GM12872 (cell line): ENCODE measurements at regions not wholly inside any gene's neighbourhood (a gene's known extent, or its start where the extent isn't known, plus 50 kb on each side); places are given as distances from the start of the nearest gene placed in this dataset.

Source experiments
- CTCF ChIP-seq: IDR thresholded peaks from 3 replicates; pipeline ENCODE4 v1.5.1; 2011; ENCODE audit warnings: low read depth, mild to moderate bottlenecking, low read length, moderate library complexity; ENCODE audit not compliant: insufficient read depth

DNA sequence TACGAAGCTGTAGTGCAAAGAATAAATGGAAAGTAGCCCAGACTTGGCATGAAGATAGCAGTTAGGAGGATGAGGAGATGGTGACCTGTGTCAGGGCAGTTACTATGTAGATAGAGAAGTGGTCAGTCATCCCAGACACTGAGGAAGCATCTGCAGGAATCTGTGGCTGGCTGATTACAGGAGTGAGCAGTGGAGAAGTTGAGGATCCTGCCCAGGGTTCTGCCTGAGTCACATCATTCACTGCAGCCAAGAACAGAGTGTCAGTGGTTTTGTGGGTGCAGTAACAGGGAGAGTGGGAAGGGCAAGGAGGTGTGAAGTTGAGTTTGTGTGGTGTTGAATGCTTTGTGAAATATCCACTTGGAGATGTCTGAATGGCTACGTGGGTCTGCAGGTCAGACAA lies 676.4 kb upstream of the NRP1 start:
- no peak for TF ChIP-seq CTCF

DNA sequence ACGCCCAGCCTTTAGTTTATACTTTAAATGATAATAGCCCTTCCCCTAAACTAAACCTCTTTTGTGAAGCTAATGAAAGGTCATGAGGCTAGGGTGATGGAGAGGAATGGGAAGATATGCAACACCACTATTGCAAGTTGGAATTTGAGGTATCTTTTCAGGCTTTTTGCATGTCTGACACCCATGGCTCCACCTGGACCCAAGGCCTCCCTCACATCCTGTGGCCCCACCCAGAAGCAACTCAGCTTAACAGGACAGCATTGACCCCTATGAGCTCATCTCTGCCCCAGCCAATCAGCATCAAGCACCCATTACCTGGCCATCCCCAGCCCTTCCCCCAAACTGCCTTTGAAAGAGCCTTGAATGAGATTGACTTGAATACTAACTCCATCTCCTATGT lies 674.2 kb upstream of the NRP1 start:
- TF ChIP-seq CTCF: no peak

- TF ChIP-seq CTCF: no peak
These were observed 672.0 kb upstream of the NRP1 start for GRCh38 chr10:34006471-34006870.

DNA sequence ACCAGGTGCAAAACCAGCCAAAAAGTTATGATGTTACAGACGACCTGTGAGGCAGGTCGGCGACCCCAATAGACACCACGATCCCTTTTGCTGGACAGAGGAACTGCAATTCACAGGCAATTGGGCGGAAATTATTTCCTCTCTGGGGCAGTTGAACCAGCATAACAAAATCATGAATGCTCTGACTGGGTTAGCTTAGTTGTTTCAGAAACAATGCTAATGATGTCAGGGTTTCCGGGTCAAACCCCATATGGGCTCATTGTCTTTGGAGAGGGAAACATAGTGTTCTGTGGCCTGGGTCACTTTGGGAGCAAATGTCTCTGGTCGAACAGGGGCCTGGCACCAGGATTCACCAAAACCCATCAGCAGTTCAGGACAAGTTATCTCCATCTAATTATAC lies 669.1 kb upstream of the NRP1 start:
- TF ChIP-seq CTCF: no peak

DNA sequence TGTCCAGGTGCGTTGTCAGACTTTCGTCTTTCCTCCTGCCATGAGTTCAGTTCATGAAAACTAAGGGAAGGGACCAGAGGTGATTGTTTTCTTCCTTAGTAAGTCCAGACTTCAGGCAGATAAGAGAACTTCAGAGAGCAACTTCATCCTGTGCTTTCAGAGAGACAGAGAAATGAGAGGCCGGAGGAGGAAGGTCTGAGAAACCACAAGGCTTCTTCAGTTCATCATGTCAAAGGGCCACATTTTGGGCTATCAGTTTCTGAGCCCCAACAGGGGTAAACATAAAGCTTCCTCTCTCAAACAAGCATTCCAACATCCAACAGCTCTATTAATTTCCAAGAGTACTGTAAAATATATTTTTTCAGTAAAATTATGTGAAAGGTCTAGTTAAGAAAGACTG lies 668.4 kb upstream of the NRP1 start:
- TF ChIP-seq CTCF: no peak

- TF ChIP-seq CTCF: no peak
These were observed 667.4 kb upstream of the NRP1 start for GRCh38 chr10:34001831-34002230.

GRCh38 chr10:34001087-34001580 lies 666.7 kb upstream of the NRP1 start:
- TF ChIP-seq CTCF: no peak

- no peak for TF ChIP-seq CTCF
These were observed 659.5 kb upstream of the NRP1 start for GRCh38 chr10:33993917-33994316.
